ENCODE measurements at regions not wholly inside any gene's neighbourhood (a gene's known extent, or its start where the extent isn't known, plus 50 kb on each side); places are given as distances from the start of the nearest gene placed in this dataset.

GRCh38 chr2:16559278-16560067 is 106.2 kb downstream of the CYRIA start:
- no peak for TF ChIP-seq CTCF (IDR thresholded peaks at IDR 0.05; ENCODE audit: low read depth, low read length)
- no peak for TF ChIP-seq POLR2A (IDR thresholded peaks at IDR 0.05; ENCODE audit: extremely low read depth, insufficient read length)
- TF ChIP-seq MAX (IDR thresholded peaks at IDR 0.05; ENCODE audit: low read depth, low read length) = no peak
- no peak for TF ChIP-seq MYC (IDR thresholded peaks at IDR 0.05; ENCODE audit: low read depth, low read length)

Measured in NB4 (cell line).